Skin epidermis (tissue), 12 donors: ENCODE measurements at regions not wholly inside any gene's neighbourhood (a gene's known extent, or its start where the extent isn't known, plus 50 kb on each side); places are given as distances from the start of the nearest gene placed in this dataset.
"Not testable (repeated sequence)": the region's sequence is repeated elsewhere in the genome, so short reads cannot be mapped to it uniquely, and the experiment has no call there.

ENCODE experiments used
- H3K27ac ChIP-seq, 21 experiments: fragments of 200-600 bp; sonication (generic) in 11 of 21; one replicate each; pipeline ENCODE4 v1.5.0; 2020; ENCODE audit warnings: mild to moderate bottlenecking in 3 of 21, inconsistent platforms in 2 of 21, moderate library complexity in 2 of 21
- H3K4me3 ChIP-seq, 7 experiments: fragments of 200-600 bp; sonication (generic) in 2 of 7; one replicate each; pipeline ENCODE4 v1.5.0; 2020; ENCODE audit warnings: inconsistent platforms in 2 of 7, mild to moderate bottlenecking in 2 of 7, moderate library complexity in 1 of 7

DNA sequence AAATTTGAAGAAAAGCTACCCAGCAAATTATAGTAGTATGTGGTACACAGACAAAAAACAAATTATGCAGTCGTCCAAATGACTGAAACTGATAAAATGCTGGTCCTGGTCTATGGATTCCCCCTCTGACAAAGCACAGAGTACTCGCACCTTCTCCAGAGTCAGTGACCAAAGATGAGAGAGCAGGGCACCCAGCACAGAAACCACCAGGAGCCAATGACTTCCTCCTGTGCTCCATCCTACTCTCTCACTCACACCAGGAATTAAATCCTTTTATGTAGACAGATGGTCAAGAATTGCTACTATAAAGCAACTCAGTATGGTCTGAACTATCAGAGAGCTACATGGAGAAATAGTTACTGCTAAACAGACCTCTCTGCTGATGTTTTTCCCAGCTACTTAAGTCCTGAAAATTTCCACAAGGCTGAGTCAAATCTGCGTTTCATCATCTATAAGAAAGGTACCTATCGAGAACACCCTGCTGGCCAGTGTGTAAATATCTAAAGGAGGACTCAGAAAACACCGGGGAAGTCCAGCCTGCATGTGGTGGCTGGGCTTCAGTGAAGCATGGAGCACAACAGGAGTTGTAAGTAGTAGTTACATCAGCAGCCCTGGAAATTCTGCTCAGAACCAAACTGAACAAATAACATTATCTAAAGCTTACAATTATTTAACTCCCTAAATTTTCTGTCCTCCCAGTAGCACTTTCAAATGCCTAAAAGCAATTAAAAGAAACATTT, 84.5 kb upstream of the FBXO28 start:
- H3K27ac ChIP-seq, H3K4me3 ChIP-seq: not testable (repeated sequence)

DNA sequence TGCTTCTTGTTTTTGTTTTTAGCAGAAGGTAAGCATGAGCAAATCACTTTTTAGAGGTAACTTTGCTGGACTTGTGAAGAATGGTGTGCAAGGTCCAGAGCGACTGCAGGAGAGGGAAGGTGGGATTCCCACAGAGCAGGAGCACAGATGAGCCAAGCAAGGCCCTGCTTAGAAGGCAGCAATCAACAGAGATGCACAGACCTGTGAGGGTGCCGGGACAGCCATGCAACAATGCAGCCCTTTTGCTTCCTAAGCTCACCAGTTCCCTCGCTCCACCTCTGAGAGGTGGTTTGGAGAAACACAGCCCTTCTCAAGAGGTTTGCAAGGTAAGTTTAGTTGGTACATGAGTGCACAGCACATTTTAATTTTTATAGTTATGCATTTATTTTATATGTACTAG, 85.1 kb upstream of the FBXO28 start:
- H3K27ac ChIP-seq, H3K4me3 ChIP-seq: not testable (repeated sequence)

DNA sequence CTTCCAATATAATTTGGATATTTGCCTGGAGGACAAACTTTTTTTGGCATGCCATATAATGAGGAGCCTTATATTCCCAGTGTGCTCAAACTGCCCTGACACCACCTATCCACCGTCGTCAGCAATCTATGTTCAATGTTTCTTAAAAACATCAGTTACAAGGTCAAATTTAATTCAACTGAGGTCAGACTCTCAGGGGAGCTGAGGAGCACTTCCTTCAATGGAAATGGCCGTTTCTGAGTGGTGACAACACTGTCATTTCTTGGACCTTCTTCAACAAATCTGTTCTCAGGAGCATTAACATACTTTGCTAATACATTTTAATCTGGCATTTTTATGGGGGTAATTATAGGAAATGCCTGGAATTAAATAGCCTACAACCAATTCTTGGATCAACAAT, 90.8 kb upstream of the FBXO28 start:
- H3K27ac ChIP-seq, H3K4me3 ChIP-seq: not testable (repeated sequence)

DNA sequence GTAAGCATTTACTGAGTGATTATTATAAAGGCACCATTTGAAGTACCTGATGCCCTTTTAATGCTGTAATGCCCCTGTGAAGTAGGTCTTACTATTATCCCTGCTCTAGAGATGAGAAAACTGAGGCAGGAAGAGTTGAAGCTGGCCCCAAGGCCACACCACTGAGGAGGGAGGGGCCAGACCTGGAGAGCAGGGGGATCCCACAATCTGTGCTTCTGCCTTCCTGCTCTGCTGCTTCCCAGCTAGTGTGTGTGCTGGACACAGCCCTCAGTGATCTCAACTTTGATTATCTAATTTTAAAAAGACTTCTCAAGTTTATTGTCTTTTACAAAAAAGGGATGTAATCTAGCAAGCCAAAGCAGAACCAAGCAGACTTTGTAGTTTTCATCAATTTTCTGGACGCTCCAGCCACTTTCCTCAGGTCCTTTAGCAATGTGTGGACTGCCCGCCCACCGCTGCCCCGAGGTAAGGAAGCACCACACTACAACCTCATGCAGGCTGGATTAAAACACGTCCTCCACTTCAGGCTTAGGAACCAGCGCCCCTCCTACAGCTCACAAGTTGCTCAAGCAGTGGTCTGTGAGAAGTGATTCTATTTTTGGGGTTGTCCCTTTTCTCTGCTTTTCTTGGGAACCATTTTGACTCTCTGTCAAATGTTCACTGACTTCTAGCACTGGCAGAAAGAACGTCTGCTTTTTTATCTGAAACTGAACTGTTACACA, 91.5 kb upstream of the FBXO28 start:
- not testable (repeated sequence) for H3K27ac ChIP-seq, H3K4me3 ChIP-seq

DNA sequence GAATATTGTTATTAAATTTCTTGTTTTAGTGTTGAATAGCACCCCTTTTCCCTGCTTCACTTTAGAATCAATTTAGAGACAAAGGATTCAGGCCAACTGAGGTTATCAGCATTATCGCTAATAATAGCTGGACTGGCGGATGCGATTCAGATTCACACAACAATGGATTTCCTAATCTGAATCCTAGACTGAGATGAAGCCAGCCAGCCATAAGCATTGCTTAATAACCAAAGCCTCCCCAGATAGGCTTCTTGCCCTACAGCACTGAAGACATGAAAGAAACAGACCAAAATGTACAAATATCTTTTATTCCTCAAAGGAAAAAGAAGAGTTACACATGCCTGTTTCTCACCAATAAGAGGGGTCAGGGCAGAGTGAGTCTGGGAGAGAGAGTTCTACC, 94.0 kb upstream of the FBXO28 start:
- not testable (repeated sequence) for H3K27ac ChIP-seq, H3K4me3 ChIP-seq

DNA sequence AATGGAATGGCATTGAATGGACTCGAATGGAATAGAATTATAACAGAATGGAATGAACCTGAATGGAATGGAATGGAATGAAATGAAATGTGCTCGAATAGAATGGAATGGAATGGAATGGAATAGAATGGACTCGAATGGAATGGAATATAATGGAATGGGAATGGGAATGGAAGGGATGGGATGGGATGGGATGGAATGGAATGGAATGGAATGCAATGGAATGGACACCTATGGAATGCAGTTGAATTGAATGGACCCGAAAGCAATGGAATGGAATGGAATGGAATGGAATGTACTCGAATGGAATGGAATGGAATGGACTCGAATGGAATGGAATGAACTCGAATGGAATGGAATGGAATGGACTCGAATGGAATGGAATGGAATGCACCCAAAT, 98.1 kb upstream of the FBXO28 start:
- H3K4me3 ChIP-seq, H3K27ac ChIP-seq: not testable (repeated sequence)

DNA sequence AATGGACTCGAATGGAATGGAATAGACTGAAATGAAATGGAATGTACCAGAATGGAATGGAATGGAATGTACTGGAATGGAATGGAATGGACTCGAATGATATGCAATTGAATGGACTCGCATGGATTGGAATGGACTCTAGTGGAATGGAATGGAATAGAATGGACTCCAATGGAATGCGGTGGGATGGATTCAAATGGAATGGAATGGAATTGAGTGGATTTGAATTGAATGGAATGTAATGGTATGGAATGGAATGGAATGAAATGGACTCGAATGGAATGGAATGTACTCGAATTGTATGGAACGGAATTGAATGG, 99.6 kb upstream of the FBXO28 start:
- Histone ChIP-seq H3K27ac (no peak overlapping the region), H3K4me3 (no peak overlapping the region)

DNA sequence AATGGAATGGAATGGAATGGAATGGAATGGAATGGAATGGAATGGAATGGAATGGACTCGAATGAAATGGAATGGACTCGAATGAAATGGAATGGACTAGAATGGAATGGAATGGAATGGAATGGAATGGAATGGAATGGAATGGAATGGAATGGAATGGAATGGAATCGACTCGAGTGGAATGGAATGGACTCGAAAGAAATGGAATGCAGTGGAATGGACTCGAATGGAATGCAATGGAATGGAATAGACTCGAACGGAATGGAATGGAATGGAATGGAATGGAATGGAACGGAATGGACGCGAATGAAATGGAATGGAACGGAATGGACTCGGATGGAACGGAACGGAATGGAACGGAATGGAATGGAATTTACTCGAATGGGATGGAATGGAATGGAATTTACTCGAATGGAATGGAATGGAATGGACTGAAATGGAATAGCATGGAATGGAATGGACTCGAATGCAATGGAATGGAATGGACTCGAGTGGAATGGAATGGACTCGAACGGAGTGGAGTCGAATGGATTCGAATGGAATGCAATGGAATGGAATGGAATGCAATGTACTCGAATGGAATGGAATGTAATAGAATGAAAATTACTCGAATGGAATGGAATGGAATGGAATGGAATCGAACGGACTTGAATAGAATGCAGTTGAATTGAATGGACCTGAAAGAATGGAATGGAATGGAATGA, 100.1 kb upstream of the FBXO28 start:
- not testable (repeated sequence) for H3K27ac ChIP-seq, H3K4me3 ChIP-seq

DNA sequence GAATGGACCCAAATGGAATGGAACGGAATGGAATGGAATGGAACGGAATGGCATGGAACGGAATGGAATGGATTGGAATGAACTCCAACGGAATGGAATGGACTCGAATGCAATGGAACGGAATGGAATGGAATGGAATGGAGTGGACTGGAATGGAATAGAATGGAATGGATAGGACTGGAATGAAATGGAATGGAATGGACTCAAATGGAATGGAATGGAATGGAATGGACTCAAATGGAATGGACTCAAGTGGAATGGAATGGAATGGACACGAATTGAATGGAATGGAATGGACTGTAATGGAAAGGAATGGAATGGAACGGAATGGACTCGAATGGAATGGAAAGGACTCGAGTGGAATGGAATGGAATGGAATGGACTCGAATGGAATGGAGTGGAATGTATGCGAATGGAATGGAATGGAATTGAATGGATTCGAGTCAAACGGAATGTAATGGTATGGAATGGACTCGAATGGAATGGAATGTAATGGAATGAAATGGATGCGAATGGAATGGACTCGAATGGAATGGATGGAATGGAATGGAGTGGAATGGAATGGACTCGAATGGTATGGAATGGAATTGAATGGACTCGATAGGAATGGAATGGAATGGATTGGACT, 101.0 kb upstream of the FBXO28 start:
- H3K4me3 ChIP-seq, H3K27ac ChIP-seq: not testable (repeated sequence)

DNA sequence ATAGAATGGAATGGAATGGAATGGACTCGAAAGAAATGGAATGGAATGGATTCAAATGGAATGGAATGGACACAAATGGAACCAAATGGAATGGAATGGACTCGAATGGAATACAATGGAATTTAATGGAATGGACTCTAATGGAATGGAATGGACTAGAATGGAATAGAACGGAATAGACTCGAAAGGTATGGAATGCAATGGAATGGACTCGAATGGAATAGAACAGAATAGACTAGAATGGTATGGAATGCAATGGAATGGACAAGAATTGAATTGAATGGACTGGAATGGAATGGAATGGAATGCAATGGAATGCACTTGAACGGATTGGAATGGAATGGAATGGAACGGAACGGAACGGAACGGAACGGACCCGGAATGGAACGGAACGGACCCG, 101.7 kb upstream of the FBXO28 start:
- not testable (repeated sequence) for H3K4me3 ChIP-seq, H3K27ac ChIP-seq

DNA sequence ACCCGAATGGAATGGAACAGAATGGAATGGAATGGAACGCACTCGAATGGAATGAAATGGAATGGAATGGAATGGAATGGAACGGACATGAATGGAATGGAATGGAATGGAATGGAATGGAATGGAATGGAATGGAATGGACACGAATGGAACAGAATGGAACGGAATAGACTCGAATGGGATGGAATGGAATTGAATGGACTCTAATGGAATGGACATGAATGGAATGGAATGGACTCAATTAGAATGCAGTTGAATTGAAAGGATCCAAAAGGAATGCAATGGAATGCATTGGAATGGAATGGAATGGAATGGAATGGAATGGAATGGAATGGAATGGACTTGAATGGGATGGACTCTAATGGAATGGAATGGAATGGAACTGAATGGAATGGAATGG, 102.2 kb upstream of the FBXO28 start:
- H3K27ac ChIP-seq, H3K4me3 ChIP-seq: not testable (repeated sequence)

DNA sequence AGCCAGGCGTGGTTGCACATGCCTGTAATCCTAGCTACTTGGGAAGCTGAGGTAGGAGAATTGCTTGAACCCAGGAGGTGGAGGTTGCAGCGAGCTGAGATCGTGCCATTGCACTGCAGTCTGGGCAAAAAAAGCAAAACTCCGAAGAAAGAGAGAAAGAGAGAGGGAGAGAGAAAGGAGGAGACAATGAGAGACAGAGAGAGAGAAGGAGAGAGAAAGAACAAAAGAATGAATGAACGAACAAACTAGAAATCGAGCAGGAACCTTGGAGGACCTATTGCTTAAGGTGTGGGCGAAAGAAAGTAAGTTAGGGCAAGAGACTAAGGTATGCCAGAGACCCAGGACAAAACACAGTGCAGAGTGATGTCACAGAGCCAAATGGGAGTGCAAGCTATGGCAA, 102.8 kb upstream of the FBXO28 start:
- not testable (repeated sequence) for H3K27ac ChIP-seq, H3K4me3 ChIP-seq

DNA sequence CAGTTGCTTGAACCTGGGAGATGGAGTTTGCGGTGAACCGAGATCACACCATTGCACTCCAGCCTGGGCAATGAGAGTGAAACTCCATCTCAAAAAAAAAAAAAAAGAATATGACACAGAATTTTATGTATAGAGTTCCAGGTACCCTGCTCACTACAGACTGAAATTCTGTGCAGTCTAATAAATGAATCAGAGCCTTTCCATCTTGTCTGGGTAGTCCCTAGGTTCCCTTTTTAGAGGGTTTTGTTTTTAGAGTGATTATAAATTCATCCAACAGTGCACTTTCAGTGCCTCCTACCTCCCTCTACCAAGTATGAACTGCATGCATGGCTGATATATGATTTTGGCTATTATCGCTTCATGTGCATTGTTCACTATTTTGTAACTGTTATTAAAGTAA, 107.9 kb upstream of the FBXO28 start:
- H3K4me3 ChIP-seq, H3K27ac ChIP-seq: not testable (repeated sequence)

DNA sequence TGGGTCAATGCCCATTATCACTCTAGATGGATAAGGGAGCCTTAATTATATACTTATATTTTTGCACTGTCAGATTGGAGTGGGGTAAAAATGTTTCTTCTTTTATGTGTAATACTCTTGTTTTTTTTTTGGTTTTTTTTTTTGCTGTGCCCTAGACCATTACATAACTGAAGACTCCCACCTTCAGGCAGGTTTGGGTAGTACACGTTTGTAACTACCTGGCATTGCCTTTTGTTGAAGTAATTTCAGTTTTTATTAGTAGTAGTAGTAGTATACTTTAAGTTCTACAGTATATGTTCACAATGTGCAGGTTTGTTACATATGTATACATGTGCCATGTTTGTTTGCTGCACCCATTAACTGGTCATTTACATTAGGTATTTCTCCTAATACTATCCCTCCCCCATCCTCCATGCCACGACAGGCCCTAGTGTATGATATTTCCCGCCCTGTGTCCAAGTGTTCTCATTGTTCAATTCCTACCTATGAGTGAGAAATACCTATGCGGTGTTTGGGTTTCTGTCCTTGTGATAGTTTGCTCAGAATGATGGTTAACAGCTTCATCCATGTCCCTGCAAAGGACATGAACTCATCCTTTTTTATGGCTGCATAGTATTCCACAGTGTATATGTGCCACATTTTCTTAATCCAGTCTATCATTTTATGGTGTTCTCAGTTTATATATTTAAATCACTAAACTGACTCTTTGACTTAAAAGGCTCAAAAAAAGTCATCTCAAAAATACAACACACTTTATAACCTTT, 109.2 kb upstream of the FBXO28 start:
- H3K27ac ChIP-seq, H3K4me3 ChIP-seq: not testable (repeated sequence)

DNA sequence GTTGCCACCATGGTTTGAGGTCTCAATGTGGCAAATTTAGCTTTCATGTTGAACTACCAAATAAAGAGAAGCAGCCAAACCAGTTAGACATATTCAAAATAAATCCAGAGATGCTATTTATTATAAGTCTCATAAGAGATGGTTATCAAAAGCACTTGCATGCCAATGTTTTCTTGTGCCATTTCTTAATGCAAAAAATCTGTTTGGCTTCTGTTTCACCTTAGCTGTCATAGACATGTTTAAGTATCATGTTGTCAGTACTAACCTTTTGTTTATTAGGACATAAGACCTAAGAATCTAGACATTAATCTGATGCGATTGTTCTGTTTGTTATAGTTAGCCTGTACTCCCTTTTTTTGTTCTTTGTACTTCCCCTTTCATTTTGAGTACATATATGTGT, 110.0 kb upstream of the FBXO28 start:
- H3K4me3 ChIP-seq, H3K27ac ChIP-seq: not testable (repeated sequence)

DNA sequence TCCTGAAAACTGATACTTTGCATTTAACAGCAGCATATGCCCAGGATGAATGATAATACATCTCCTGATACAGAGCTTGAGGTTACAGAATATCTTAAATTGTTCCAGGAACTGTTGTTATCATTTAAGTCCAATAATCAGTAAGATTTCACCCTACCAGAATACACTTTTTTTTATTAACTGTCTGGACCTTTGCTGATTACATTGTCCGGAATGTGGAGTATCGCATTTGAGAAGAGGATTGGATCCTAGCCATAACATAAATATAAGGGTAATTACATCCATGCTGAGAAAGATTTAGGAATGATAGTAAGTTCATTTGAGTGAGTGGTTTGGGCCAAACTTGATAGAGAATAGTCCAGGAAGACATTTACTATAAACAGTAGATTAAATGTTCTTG, 112.2 kb upstream of the FBXO28 start:
- H3K4me3 ChIP-seq, H3K27ac ChIP-seq: not testable (repeated sequence)

DNA sequence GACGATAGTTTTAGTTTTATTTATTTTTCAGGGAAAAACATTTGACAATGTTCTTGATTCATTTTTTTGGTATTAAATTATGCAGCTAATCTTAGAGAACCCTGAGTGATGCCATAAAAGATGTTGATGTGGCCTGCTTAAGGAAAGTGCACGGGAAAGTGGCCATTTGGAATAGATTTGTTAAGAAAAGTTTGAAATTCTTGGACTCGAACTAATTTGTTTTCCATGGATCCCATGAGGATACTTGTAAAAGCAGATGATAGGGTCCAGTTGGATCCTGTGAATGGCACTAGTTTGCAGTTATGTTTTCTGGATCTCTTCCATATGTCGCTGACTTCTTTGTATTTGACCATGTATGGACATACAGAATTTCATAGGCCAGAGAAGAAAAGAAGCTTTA, 114.2 kb upstream of the FBXO28 start:
- not testable (repeated sequence) for H3K27ac ChIP-seq, H3K4me3 ChIP-seq

DNA sequence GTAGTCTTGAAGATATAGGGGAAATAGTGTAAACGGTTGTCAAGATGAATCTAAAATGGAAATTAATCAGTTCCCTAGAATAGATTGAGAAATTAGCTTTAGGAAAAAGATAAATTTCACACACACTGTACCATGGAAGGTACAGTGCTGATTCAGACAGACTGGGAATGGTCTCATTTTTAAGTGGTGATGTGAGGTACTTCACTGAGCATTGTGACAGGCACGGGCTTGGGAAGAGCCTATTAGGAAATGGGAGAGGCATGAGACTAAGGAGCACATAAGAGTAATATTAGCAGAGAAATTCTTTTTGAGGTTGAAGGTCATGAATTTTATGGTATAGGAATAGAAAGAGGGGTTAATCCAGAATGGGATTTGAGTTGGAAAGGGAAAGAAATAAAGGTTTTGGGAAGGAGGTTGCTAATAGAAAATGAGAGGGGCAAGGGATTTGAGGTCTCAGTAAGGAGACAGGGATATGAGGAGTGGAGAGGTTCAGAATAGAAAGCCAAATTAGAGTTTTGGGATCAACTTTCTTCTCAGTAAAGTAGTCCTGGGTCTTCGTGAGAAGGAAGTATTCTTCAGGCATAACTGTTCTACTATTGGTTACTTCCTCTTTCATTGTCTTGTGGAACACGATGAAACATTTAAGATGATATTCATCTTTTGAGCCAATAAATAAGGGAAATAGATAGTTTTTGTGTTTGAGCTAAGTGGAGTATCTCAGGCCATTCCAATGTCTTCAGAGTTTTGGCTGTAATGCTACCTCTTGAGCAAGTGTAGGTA, 115.0 kb upstream of the FBXO28 start:
- not testable (repeated sequence) for H3K4me3 ChIP-seq
- H3K27ac ChIP-seq: peak overlapping the region in 1 of 21 experiments; percentile 49

DNA sequence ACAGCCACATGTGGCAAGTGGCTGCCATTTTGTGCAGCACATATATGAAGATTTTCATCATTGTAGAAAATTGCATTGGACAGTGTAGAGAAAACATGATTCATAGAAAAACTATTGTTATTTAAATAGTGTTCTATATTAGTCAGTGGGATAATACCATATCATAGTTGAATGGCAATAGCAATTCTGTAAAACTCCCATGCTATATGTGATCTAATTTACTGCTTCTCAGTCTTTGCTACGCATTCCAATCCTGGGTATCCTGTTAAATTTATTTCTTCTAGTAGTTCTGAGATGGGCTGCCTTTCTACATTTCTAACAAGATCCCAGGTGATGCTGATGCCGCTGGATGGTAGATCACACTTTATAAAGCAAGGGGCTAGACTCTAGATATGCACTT, 117.5 kb upstream of the FBXO28 start:
- not testable (repeated sequence) for H3K4me3 ChIP-seq, H3K27ac ChIP-seq
